Stomach (tissue), 8 donors: ENCODE measurements at regions not wholly inside any gene's neighbourhood (a gene's known extent, or its start where the extent isn't known, plus 50 kb on each side); places are given as distances from the start of the nearest gene placed in this dataset.

Experiments
- DNase-seq, 2 donors: peaks; one replicate each; pipeline versions ENCODE4 v3.0.0 to v3.0.0-alpha.2; 2013 to 2019
- H3K27ac ChIP-seq, 5 donors: fragments of 200-600 bp in 4 of 5; sonication (generic) in 4 of 5; one replicate each; pipeline ENCODE4 v1.5.1; 2013 to 2019; ENCODE audit warnings: mild to moderate bottlenecking in 1 of 5, moderate library complexity in 1 of 5
- H3K27me3 ChIP-seq, 3 donors: fragments of 200-600 bp; sonication (generic); one replicate each; pipeline ENCODE4 v1.5.1; 2017 to 2019; ENCODE audit warnings: mixed run types in 1 of 3
- H3K36me3 ChIP-seq, 4 donors: fragments of 200-600 bp; sonication (generic); 1 replicate in 3 of 4; 2 replicates in 1 of 4; pipeline ENCODE4 v1.5.1; 2016 to 2019
- H3K4me1 ChIP-seq, 4 donors: fragments of 200-600 bp; sonication (generic); one replicate each; pipeline ENCODE4 v1.5.1; 2016 to 2019
- H3K4me3 ChIP-seq, 4 donors: fragments of 200-600 bp; sonication (generic) in 3 of 4; one replicate each; pipeline ENCODE4 v1.5.1; 2016 to 2019; ENCODE audit warnings: mild to moderate bottlenecking in 1 of 4
- H3K9me3 ChIP-seq, 4 donors: fragments of 200-600 bp; sonication (generic); one replicate each; pipeline ENCODE4 v1.5.1; 2016 to 2019
- CTCF ChIP-seq, 7 experiments: fragments of 450-650 bp in 4 of 7; fragments of 200-600 bp in 3 of 7; sonication (generic) in 3 of 7; IDR thresholded peaks; one replicate each; pipeline ENCODE4 v1.5.1; 2016 to 2019; ENCODE audit warnings: antibody characterized with exemption in 7 of 7, control low read depth in 2 of 7, mild to moderate bottlenecking in 1 of 7
- EP300 ChIP-seq: sonication (generic); formaldehyde crosslinking; IDR thresholded peaks from one replicate; pipeline ENCODE4 v1.6.1; 2017; ENCODE audit warnings: antibody characterized with exemption
- POLR2A ChIP-seq, 4 donors: fragments of 450-650 bp; IDR thresholded peaks; one replicate each; pipeline ENCODE4 v1.6.1; 2016; ENCODE audit warnings: antibody characterized with exemption in 4 of 4, control low read depth in 2 of 4, mild to moderate bottlenecking in 1 of 4, moderate library complexity in 1 of 4
- POLR2AphosphoS5 ChIP-seq, 3 donors: sonication (generic); formaldehyde crosslinking; IDR thresholded peaks; one replicate each; pipeline ENCODE4 v1.6.1; 2016; ENCODE audit warnings: antibody characterized with exemption in 3 of 3
- WGBS, 5 donors: extraction: QIAGEN DNeasy Blood & Tissue Kit in 3 of 5; methylation state at CpG; one replicate each; pipeline versions ENCODE4 v1.1.5 to v1.1.7; 2013 to 2018; 5-methylcytosine and 5-hydroxymethylcytosine counted together
- intact Hi-C: fragments of 100-400 bp; cut with DNase I; formaldehyde crosslinking; loops from one replicate; pipeline ENCODE4 v1.15.1; 2023; ENCODE audit warnings: low total_unique reads
- small RNA-seq, 4 donors: library from RNA; depleted of rRNA; stranded (forward); fragments of <200 nt; gene quantifications; one replicate each; pipeline ENCODE3, GENCODE V24; 2016
- donor health status: healthy with polysubstance abuse.
- donor health status: Bipolar disorder and iron deficiency.
- donor health status: healthy.

- 37 to 46% (median 40%) methylated on average over 2 of the region's 2 CpGs for WGBS, 5 donors
- intact Hi-C loops = no loop called here
- TF ChIP-seq CTCF (IDR thresholded peaks at IDR 0.05) (no peak), POLR2AphosphoS5 (IDR thresholded peaks at IDR 0.05) (no peak), EP300 (no peak), POLR2A (IDR thresholded peaks at IDR 0.05) (no peak)
- DNase-seq = no peak
- H3K4me1 ChIP-seq = no peaks in the 10 kb centered on the region
- no peak overlapping the region for H3K27ac ChIP-seq
- H3K4me3 ChIP-seq = no peak overlapping the region
- H3K36me3 ChIP-seq = no peaks in the 10 kb centered on the region
- H3K27me3 ChIP-seq = no peaks in the 10 kb centered on the region
- peaks cover 0 to 9% (median 0%) of the 10 kb centered on the region in 4 donors for H3K9me3 ChIP-seq
Measured at GRCh38 chr18:55642191-55642590, 54.2 kb upstream of the TCF4 start.

GRCh38 chr18:55641486-55641885 is 53.5 kb upstream of the TCF4 start:
- 84 to 91% (median 87%) methylated on average over 4 of the region's 4 CpGs for WGBS, 5 donors
- no peak overlapping the region for H3K4me3 ChIP-seq
- no peak overlapping the region for H3K27ac ChIP-seq
- TF ChIP-seq CTCF (IDR thresholded peaks at IDR 0.05) (no peak), POLR2AphosphoS5 (IDR thresholded peaks at IDR 0.05) (no peak), EP300 (no peak), POLR2A (IDR thresholded peaks at IDR 0.05) (no peak)
- no peak for DNase-seq
- no peaks in the 10 kb centered on the region for H3K27me3 ChIP-seq
- H3K4me1 ChIP-seq = no peaks in the 10 kb centered on the region
- H3K9me3 ChIP-seq = peaks cover 0 to 9% (median 0%) of the 10 kb centered on the region in 4 donors
- intact Hi-C loops = no loop called here
- no peaks in the 10 kb centered on the region for H3K36me3 ChIP-seq

Small RNA genes lying in the stretch of these regions (small RNA-seq; reads per million reads assigned to genes)
- gene RF00045 = 0 reads per million in 4 donors
